ENCODE measurements at regions not wholly inside any gene's neighbourhood (a gene's known extent, or its start where the extent isn't known, plus 50 kb on each side); places are given as distances from the start of the nearest gene placed in this dataset.

GRCh38 chr11:103848686-103849085 lies 187.8 kb upstream of the DDI1 start:
- in situ Hi-C loops (cut with MboI; ENCODE audit: low sequenced_read_pairs, unreplicated experiment) = no loop called here
- TF ChIP-seq CTCF (IDR thresholded peaks at IDR 0.05; ENCODE audit: borderline replicate concordance, control extremely low read depth, extremely low read depth, insufficient read depth, missing control alignments) = no peak
- no peak for DNase-seq (ENCODE audit: low spot score)

GRCh38 chr11:103849366-103849765 lies 187.1 kb upstream of the DDI1 start:
- in situ Hi-C loops (cut with MboI; ENCODE audit: low sequenced_read_pairs, unreplicated experiment) = no loop called here
- TF ChIP-seq CTCF (IDR thresholded peaks at IDR 0.05; ENCODE audit: borderline replicate concordance, control extremely low read depth, extremely low read depth, insufficient read depth, missing control alignments) = no peak

GRCh38 chr11:103850419-103851165 lies 185.8 kb upstream of the DDI1 start:
- TF ChIP-seq CTCF (IDR thresholded peaks at IDR 0.05; ENCODE audit: borderline replicate concordance, control extremely low read depth, extremely low read depth, insufficient read depth, missing control alignments) = no peak
- no peak for DNase-seq (ENCODE audit: low spot score)
- in situ Hi-C loops (cut with MboI; ENCODE audit: low sequenced_read_pairs, unreplicated experiment) = no loop called here

More at GRCh38 chr11:103849366-103849765, 187.1 kb upstream of the DDI1 start:
- DNase-seq (ENCODE audit: low spot score) = no peak

GRCh38 chr11:103851166-103851651 lies 185.2 kb upstream of the DDI1 start:
- in situ Hi-C loops (cut with MboI; ENCODE audit: low sequenced_read_pairs, unreplicated experiment) = no loop called here
- DNase-seq (ENCODE audit: low spot score) = no peak
- TF ChIP-seq CTCF (IDR thresholded peaks at IDR 0.05; ENCODE audit: borderline replicate concordance, control extremely low read depth, extremely low read depth, insufficient read depth, missing control alignments) = no peak
